HG03025 (cell line): ENCODE measurements at regions not wholly inside any gene's neighbourhood (a gene's known extent, or its start where the extent isn't known, plus 50 kb on each side); places are given as distances from the start of the nearest gene placed in this dataset.
A peak's percentile ranks its signal among the peaks of the same experiment; 100 is the strongest.

ENCODE experiments used
- ATAC-seq: cut with Tn5 transposase; IDR thresholded peaks from one replicate; pipeline ENCODE4 v1.9.1; 2021; ENCODE audit warnings: mild to moderate bottlenecking, moderate library complexity; ENCODE audit not compliant: unreplicated experiment, low FRiP score

GRCh38 chr18:24923138-24923537, 428.8 kb downstream of the ZNF521 start:
- peak; percentile 96 for ATAC-seq

DNA sequence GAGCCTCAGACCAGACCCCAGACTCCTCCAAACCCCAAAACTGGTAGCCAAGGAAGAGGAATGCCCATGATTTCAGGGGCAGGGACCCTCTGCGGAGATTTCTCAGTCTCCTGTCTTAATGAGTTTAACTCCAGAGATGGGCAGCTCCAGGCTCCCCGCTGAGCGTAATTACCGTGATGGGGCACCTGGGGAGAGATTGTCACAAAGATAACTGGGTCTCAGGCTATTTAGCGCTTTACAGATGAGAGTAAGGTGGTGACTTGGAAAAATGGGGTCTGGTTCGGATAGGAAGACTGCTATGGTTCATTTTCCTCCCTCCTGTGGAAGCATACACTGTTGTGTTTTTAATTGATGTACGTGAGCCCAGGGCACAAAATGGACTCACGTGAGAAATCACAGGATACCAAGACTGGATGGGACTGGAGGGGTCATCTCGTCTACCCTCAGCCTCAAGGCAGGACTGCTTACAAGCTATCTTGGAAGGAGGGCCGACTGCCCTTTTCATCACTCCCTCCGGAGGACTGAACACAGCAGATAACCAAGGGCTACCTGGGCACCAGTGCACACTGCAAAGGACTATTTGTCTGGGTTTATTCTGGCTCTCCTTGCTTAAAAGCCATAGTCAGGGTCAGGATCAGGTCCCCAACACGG, 427.8 kb downstream of the ZNF521 start:
- no peak for ATAC-seq

GRCh38 chr18:24926649-24927048, 425.3 kb downstream of the ZNF521 start:
- no peak for ATAC-seq

GRCh38 chr18:24928301-24928878, 423.6 kb downstream of the ZNF521 start:
- peak; percentile 56 for ATAC-seq

DNA sequence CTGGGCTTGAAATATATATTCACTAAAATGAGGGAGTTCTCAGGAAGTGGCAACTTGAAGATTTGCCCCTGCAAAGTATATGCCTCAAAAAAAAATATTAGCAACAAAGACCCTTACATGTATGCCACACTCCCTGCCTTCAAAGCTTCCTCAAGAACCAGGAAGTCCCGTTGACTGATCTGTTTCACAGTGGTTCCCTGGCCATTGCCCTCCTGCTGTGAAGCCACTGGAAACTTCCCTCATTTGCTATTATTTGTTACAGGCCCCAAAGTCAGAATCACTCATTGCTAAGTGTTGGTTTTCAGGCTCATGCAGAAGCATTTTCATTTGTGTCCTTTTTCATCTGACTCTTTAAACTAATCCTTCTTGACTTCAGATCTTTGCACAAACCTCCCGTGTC, 421.5 kb downstream of the ZNF521 start:
- no peak for ATAC-seq

GRCh38 chr18:24930971-24931370, 421.0 kb downstream of the ZNF521 start:
- no peak for ATAC-seq

DNA sequence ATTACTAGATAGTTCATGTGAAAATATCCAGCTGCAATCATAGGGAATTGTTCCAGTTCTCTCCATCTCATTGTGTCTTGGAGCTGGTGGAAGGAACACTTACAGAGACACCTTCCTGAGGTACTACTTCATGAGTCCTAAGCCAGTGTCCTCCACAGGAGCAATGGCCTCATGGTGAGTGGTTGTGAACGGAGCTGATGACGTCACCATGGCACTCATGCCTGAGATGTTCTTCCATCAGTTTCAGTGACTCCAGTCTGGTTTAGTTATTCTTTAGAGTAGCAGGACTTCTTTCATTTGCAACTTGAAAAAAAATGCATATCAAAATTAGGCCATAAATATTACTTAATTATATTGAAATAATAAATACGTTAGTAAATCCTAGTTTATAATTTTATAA, 418.6 kb downstream of the ZNF521 start:
- ATAC-seq = no peak

DNA sequence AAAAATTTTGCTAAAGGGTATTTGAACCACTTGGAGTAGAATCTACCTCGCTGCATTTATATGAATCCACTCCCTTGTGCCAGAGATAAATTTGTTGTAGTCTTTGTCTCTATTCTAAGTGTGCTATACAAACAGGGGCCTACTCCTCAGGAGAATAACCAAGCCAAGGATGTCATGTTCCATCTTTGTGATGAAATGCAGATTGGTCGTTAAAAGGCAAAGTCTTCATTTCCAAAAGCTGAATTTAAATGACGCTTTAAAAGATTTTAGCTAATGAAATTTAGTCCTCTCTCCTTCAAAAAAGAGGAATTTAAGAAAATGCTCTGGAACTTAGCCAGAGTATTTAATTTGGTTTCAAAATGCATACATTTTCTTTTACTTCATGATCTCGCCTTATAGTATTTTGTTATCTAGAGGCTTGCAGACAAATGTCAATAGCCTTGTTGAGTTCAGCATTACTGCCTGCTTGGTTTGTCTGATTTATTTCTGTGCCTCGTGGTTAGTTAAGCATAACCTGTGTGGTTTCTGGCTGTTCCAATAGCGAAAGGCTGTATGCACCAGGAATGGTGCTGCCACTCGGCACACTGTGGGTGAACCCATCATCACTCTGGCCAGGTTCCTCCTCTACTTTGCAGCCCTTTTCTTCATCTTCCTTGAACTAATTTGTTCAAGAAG, 417.6 kb downstream of the ZNF521 start:
- ATAC-seq = no peak

DNA sequence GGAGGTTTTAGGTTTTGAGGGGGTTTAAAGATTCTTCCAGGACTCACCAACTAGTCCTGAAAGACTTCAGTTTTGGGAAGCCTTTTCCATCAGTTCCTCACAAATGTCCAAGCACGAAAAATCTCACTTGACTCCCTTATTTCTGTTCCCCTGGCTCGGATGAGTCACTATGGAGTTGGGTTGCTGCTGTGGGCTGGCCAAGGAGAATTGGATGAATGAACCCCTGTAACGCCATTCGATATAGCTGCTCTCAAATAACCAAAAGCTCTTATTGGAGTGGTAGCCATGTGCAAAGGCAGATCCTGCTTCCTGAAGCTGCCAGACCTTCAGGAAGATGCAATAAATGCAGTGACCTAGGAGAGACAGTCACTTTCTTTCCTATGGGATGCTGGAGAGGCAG, 417.0 kb downstream of the ZNF521 start:
- no peak for ATAC-seq

DNA sequence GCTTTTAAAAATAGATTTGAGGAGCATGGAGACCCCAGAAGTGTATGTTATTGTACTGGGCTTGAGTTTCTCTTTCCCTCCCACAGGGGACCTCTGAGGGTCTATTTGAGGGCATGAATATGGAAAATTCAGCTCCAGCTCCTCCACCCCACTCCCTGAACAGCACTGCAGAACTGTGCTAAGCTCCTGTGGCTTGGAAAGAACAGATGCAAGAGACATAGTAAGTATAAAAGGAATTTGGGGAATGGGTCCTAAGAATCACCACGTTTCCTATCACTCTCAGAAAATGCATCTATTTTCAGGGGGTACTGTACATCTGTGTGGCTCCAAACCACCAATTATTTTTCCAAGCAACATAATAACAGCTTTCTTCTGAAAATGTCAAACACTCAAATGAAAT, 416.1 kb downstream of the ZNF521 start:
- ATAC-seq = no peak

DNA sequence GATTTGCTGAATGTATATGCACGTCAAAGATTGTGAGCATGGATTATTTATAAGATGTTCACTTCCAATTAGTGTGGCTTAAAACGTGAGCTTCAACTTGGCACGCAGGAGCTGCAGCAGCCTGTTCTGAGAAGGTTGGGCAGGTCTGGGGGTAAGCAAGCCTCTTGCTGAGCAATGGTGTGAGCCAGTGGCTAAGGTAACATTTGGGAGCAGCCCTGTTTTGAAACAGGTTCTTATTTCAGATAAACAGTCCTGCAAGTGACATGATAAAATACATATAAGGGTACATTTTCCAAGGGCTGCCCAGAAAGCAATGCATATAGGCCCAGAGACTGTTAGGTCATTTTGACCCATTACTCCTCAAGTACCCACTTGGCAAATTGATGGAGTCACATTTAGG, 415.3 kb downstream of the ZNF521 start:
- ATAC-seq = no peak

DNA sequence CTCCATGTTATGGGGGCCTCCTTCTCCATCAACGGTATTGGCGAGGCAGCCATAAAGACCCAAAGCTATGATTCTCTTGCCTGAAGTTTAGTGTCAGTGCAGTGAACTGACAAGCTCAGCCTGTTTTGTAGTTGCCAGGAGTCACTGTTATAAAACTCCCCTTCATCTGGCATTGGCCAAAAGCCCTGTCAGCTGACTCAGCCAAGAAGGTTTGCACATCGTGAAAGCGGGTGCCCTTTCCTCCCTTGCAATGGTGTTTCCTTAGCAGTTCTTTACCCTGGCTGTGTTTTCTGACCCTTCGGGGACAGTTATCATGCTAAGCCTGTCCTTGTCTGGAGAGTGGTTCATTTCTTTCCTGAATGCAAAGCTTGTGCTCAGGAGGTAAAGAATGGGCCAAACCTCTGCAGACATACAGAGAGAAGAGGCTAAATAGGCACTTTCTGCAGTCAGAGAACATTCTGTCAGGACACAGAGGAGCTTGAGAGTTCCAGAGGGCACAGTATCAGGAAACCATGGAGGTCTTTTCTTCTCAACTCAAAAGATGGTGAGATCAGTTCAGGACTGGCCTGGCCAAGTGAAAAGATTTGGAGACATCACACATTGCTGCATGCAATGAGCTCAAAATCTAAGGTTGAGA, 414.2 kb downstream of the ZNF521 start:
- no peak for ATAC-seq

GRCh38 chr18:24940416-24940815, 411.6 kb downstream of the ZNF521 start:
- ATAC-seq = no peak

GRCh38 chr18:24941174-24941951, 410.6 kb downstream of the ZNF521 start:
- ATAC-seq = no peak

DNA sequence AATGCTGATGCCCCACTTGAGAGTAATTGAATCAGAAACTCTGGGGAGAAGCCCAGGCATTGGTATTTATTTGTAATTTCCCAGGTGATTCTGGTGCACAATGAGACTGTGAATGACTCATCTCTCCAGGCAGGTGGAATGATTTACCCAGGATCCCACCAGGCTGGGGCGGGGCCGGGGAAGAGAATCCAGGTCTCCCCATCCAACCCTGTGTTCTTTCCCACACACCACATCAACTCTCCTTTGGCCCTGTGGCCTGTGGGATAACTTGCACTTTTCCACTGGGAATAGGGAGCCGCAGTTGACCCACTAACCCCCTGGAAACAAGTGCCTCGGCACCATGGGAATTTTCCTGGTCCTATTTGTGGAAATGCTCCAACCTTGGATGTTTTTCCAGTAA, 409.8 kb downstream of the ZNF521 start:
- no peak for ATAC-seq

DNA sequence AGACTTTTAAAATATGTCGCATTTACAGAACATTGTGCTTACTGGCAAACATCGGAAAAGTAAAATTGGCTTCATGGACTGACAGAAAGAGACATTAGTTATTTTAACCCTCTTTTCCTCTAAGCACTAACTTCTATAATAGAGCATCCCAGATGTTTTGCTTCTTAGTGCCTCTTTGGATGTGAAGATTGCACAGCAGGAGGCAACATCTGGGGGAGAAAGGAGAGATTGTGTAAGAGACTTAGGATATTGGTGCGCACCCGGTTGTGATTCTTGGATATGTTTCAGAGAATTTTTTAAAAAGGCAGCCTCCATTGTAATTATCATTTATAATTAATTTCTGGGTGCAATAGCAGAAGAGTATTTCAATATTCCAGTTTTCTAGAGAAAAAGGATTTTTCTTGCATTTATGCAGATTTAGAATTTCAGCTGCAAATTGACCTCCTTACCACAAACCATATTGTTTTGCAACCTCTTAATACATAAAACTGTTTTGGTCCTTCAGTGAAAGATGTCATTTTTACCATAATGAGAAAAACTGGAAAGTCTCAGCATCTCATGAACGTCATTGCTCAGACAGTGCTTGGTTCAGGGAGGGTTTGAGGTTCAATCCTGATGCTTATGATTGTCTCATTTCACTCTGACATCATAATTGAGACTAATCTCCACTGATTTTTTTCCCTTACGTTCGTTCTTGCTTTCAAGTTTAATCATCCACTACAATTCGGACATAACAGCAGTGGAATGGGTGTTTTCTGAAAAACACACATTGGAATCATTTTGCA, 404.3 kb downstream of the ZNF521 start:
- no peak for ATAC-seq

DNA sequence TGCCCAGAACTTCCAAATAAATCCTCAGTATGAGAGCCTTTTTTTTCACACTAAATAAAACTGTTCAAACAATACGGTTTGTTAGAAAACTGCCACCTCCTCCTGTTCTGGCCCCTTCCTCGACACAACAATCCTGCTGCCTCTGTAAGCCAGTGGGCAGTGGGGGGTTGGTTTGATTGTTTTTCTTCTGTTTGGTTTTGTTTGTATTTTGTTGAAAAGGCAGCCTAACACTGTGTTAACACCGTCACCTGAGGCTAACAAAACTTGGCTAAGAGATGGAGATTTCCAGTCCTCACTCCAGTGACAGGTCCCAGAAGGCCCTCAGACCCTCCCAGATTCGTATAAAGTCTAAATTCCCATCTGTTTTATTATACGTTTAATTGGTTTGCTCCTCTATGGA, 402.1 kb downstream of the ZNF521 start:
- ATAC-seq = no peak

DNA sequence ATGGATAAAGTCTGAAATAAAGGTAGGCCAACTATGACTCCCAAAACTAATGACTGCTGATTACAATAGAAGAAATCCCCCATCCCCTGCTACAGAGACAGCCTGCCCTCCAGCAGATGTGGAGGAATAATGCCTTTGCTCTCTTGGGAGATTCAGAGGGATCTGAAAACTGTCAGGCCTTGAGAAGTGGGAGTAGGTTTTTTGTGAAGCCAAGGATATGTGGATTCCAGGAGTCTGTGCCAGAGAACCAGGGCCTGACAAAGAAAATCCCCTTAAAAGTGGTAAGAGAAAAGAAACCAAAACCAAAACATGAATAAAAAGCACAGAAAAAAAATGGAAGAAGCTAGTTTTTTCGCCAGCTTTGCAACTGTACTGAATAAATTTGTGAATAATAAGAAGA, 397.6 kb downstream of the ZNF521 start:
- no peak for ATAC-seq

DNA sequence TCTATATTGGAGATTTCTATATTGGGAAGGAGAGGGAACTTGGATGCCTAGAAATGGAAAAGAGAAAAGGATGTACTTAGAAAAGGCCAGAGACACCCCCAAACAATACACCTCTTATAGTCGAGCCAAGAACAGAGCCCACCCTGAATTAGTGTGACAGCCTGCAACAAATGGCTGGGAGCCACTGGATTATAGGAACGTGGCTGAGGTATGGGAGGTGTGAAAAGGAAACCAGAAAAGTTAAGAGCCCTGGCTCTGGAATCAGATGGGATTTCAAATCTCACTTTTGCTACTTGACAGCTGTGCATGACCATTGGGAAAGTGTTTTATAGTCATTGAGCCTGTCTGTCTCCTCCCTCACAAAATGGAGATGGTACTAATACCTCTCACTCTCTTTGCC, 394.0 kb downstream of the ZNF521 start:
- ATAC-seq = no peak

- no peak for ATAC-seq
Measured at GRCh38 chr18:24959051-24959476, 392.9 kb downstream of the ZNF521 start.
